Keratinocyte (primary cell): ENCODE measurements at regions not wholly inside any gene's neighbourhood (a gene's known extent, or its start where the extent isn't known, plus 50 kb on each side); places are given as distances from the start of the nearest gene placed in this dataset.

Experiments
- DNase-seq: peaks from one replicate; pipeline ENCODE4 v3.0.0-alpha.2; 2011; ENCODE audit warnings: low read depth, missing footprints, low spot score
- FAIRE-seq: peaks from 2 replicates; lab custom pipeline; 2011; peaks lifted over from hg19 to GRCh38; lab: Jason Lieb, UNC
- H2AFZ ChIP-seq: 2 replicates; pipeline ENCODE4 v1.6.0; 2012; ENCODE audit warnings: low read length, control low read depth, inconsistent platforms; ENCODE audit not compliant: control insufficient read depth
- H3K27ac ChIP-seq: 2 replicates; pipeline ENCODE4 v1.5.1; 2011; ENCODE audit warnings: low read length; ENCODE audit not compliant: control insufficient read depth, insufficient read depth
- H3K27me3 ChIP-seq: 3 replicates; pipeline ENCODE4 v1.6.0; 2011; ENCODE audit warnings: low read length; ENCODE audit not compliant: control insufficient read depth, insufficient read depth; ENCODE audit errors: extremely low read depth
- H3K36me3 ChIP-seq, 2 experiments: 2 replicates in 1 of 2; 3 replicates in 1 of 2; pipeline ENCODE4 v1.5.1; 2011; ENCODE audit warnings: low read length in 2 of 2, mild to moderate bottlenecking in 1 of 2; ENCODE audit not compliant: control insufficient read depth in 2 of 2, insufficient read depth in 2 of 2; ENCODE audit errors: extremely low read depth in 1 of 2
- H3K4me1 ChIP-seq: 3 replicates; pipeline ENCODE4 v1.5.1; 2011; ENCODE audit warnings: low read length; ENCODE audit not compliant: control insufficient read depth, insufficient read depth; ENCODE audit errors: extremely low read depth
- H3K4me2 ChIP-seq: 3 replicates; pipeline ENCODE4 v1.6.0; 2011; ENCODE audit warnings: low read depth, low read length; ENCODE audit not compliant: control insufficient read depth, insufficient read depth; ENCODE audit errors: extremely low read depth
- H3K4me3 ChIP-seq, 3 experiments: fragments of 200-600 bp in 1 of 3; sonication (generic) in 1 of 3; 2 replicates in 2 of 3; 3 replicates in 1 of 3; pipeline ENCODE4 v1.5.1; 2011 to 2016; ENCODE audit warnings: low read length in 3 of 3, mild to moderate bottlenecking in 3 of 3, control low read depth in 2 of 3, inconsistent platforms in 1 of 3, low read depth in 1 of 3, mixed read lengths in 1 of 3, mixed run types in 1 of 3, moderate library complexity in 1 of 3; ENCODE audit not compliant: control insufficient read depth in 2 of 3, insufficient read depth in 2 of 3; ENCODE audit errors: extremely low read depth in 1 of 3
- H3K79me2 ChIP-seq: 2 replicates; pipeline ENCODE4 v1.6.0; 2012; ENCODE audit warnings: low read length; ENCODE audit not compliant: control insufficient read depth, insufficient read depth
- H3K9ac ChIP-seq: 3 replicates; pipeline ENCODE4 v1.6.0; 2011; ENCODE audit warnings: low read length; ENCODE audit not compliant: control insufficient read depth, insufficient read depth; ENCODE audit errors: extremely low read depth
- H3K9me1 ChIP-seq: 3 replicates; pipeline ENCODE4 v1.6.0; 2011; ENCODE audit warnings: low read length; ENCODE audit not compliant: control insufficient read depth, insufficient read depth; ENCODE audit errors: extremely low read depth
- H3K9me3 ChIP-seq: 2 replicates; pipeline ENCODE4 v1.5.1; 2012; ENCODE audit warnings: low read depth, low read length; ENCODE audit not compliant: control insufficient read depth
- H4K20me1 ChIP-seq: 3 replicates; pipeline ENCODE4 v1.6.0; 2011; ENCODE audit warnings: low read length; ENCODE audit not compliant: control insufficient read depth, insufficient read depth; ENCODE audit errors: extremely low read depth
- EZH2 ChIP-seq: IDR thresholded peaks from one replicate; pipeline ENCODE4 v1.6.1; 2012; ENCODE audit warnings: inconsistent platforms, mild to moderate bottlenecking, low read length, moderate library complexity
- dilution Hi-C: fragments of 300-500 bp; cut with MboI; formaldehyde crosslinking; loops from one replicate; pipeline ENCODE4 v1.7.0; 2020; ENCODE audit warnings: low sequenced_read_pairs; ENCODE audit not compliant: extremely low pct_ligation_motif_present
- TF ChIP-seq, protein P1 (sequence below), 3 experiments: IDR thresholded peaks in 1 of 3; conservative IDR thresholded peaks in 1 of 3; optimal IDR thresholded peaks in 1 of 3; 2 replicates in 2 of 3; 3 replicates in 1 of 3; pipeline versions ENCODE3 to v1.5.1; 2011; ENCODE audit warnings: low read length in 3 of 3, mild to moderate bottlenecking in 3 of 3, moderate library complexity in 2 of 3, control low read depth in 1 of 3, inconsistent platforms in 1 of 3; ENCODE audit not compliant: insufficient read depth in 2 of 3; ENCODE audit errors: extremely low read depth in 1 of 3

DNA sequence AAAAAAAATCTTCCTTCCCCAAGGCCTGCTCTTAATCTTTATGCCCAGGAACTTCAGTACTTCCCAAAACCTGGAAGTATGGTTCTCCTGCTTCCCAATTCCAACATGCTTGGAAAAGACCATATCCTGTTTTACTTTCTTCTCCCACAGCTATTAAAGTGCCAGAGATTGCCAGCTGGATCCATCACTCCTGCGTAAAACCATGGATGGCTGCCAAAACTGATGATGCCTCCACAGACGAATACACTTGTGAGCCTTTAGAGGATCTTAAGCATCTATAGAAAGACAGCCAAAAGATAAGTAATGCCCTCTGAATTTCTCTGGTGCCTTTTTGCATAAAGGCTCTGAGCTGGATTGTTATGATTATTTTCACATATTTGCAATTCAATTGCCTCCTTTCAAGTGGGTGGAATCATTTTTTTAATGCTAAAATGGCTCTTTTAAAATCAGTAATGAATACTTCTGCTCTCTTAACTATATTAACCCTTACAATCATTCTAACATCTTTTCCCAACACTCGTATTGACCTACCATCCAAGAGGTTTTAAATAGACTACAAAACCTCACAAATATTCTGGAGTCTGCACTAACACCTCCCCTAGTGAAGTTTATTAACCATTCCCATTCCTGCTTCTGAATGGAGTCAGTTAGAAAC, 1807.8 kb downstream of the BRINP3 start:
- Histone ChIP-seq H3K27ac (no peak overlapping the region), H3K27me3 (no peaks in the 10 kb centered on the region), H3K79me2 (no peaks in the 10 kb centered on the region), H3K4me2 (no peak overlapping the region), H3K9me1 (no peaks in the 10 kb centered on the region), H4K20me1 (no peaks in the 10 kb centered on the region), H3K4me1 (no peaks in the 10 kb centered on the region), H3K9me3 (no peaks in the 10 kb centered on the region), H3K4me3 (no peak overlapping the region), H3K9ac (no peak overlapping the region), H3K36me3 (no peaks in the 10 kb centered on the region), H2AFZ (no peak overlapping the region)
- DNase-seq (no peak), FAIRE-seq (no peak)
- dilution Hi-C loops: no loop called here
- no peak for TF ChIP-seq EZH2
- TF ChIP-seq, protein P1, sequence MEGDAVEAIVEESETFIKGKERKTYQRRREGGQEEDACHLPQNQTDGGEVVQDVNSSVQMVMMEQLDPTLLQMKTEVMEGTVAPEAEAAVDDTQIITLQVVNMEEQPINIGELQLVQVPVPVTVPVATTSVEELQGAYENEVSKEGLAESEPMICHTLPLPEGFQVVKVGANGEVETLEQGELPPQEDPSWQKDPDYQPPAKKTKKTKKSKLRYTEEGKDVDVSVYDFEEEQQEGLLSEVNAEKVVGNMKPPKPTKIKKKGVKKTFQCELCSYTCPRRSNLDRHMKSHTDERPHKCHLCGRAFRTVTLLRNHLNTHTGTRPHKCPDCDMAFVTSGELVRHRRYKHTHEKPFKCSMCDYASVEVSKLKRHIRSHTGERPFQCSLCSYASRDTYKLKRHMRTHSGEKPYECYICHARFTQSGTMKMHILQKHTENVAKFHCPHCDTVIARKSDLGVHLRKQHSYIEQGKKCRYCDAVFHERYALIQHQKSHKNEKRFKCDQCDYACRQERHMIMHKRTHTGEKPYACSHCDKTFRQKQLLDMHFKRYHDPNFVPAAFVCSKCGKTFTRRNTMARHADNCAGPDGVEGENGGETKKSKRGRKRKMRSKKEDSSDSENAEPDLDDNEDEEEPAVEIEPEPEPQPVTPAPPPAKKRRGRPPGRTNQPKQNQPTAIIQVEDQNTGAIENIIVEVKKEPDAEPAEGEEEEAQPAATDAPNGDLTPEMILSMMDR (optimal IDR thresholded peaks at IDR 0.05 in 1 of 3, IDR thresholded peaks at IDR 0.05 in 1 of 3, conservative IDR thresholded peaks at IDR 0.05 in 1 of 3; ENCODE audit: extremely low read depth in 1 of 3, insufficient read depth in 2 of 3, low read length in 3 of 3): no peak

- H3K36me3 ChIP-seq: no peaks in the 10 kb centered on the region
- H3K9me3 ChIP-seq: no peaks in the 10 kb centered on the region
- no peak for FAIRE-seq
- H3K9ac ChIP-seq: no peak overlapping the region
- TF ChIP-seq, protein P1 (optimal IDR thresholded peaks at IDR 0.05 in 1 of 3, IDR thresholded peaks at IDR 0.05 in 1 of 3, conservative IDR thresholded peaks at IDR 0.05 in 1 of 3; ENCODE audit: extremely low read depth in 1 of 3, insufficient read depth in 2 of 3, low read length in 3 of 3): no peak
- TF ChIP-seq EZH2: no peak
- no peaks in the 10 kb centered on the region for H3K79me2 ChIP-seq
- no peak overlapping the region for H2AFZ ChIP-seq
- no peak overlapping the region for H3K4me3 ChIP-seq
- no peak for DNase-seq
- H3K4me1 ChIP-seq: no peaks in the 10 kb centered on the region
- no peaks in the 10 kb centered on the region for H3K27me3 ChIP-seq
- H4K20me1 ChIP-seq: no peaks in the 10 kb centered on the region
- no peak overlapping the region for H3K4me2 ChIP-seq
- H3K9me1 ChIP-seq: no peaks in the 10 kb centered on the region
- dilution Hi-C loops: no loop called here
- H3K27ac ChIP-seq: no peak overlapping the region
Observed at GRCh38 chr1:188670837-188671236, 1806.8 kb downstream of the BRINP3 start.
